ENCODE measurements at regions not wholly inside any gene's neighbourhood (a gene's known extent, or its start where the extent isn't known, plus 50 kb on each side); places are given as distances from the start of the nearest gene placed in this dataset.
"Not testable (repeated sequence)": the region's sequence is repeated elsewhere in the genome, so short reads cannot be mapped to it uniquely, and the experiment has no call there.

GRCh38 chr5:176754376-176754973 lies 55.9 kb upstream of the UNC5A start:
- DNase-seq (ENCODE audit: low spot score) (no peak), ATAC-seq (no peak), FAIRE-seq (no peak)
- Histone ChIP-seq H3K4me3 (replicated peaks in 1 of 3; ENCODE audit: insufficient read depth in 1 of 3, low read depth in 2 of 3, low read length in 3 of 3) (no peak overlapping the region), H3K9me3 (ENCODE audit: low read length) (no peaks in the 10 kb centered on the region), H2AFZ (ENCODE audit: low read length) (no peak overlapping the region), H4K20me1 (ENCODE audit: insufficient read depth, low read length) (no peaks in the 10 kb centered on the region), H3K36me3 (replicated peaks in 1 of 2; ENCODE audit: control insufficient read depth in 1 of 2, insufficient read depth in 2 of 2, low read length in 2 of 2) (no peaks in the 10 kb centered on the region), H3K79me2 (ENCODE audit: insufficient read depth, low read length) (no peaks in the 10 kb centered on the region), H3K9ac (ENCODE audit: insufficient read depth, low read depth, low read length) (no peak overlapping the region), H3K27ac (ENCODE audit: extremely low read length, insufficient read depth, low read length) (no peak overlapping the region), H3K27me3 (ENCODE audit: control insufficient read depth in 1 of 2, insufficient read depth in 2 of 2, low read length in 2 of 2) (peaks cover 0 to 25% of the 10 kb centered on the region in 2 experiments; a peak in 2 of 5 replicates), H3K4me1 (ENCODE audit: insufficient read depth, low read length) (no peaks in the 10 kb centered on the region), H3K4me2 (ENCODE audit: low read depth, low read length) (no peak overlapping the region)
- TF ChIP-seq EHMT2 (IDR thresholded peaks at IDR 0.05; ENCODE audit: borderline replicate concordance, low read depth, low read length) (no peak), CCDC6 (CRISPR knock-in tag; IDR thresholded peaks at IDR 0.05) (no peak), ZNF570 (CRISPR knock-in tag; IDR thresholded peaks at IDR 0.05; ENCODE audit: borderline replicate concordance) (no peak), MAFK (conservative IDR thresholded peaks at IDR 0.05 in 1 of 2, IDR thresholded peaks at IDR 0.05 in 1 of 2; ENCODE audit: low read length in 2 of 2) (peak in 1 of 2 experiments; percentile 16; a peak in 2 of 4 replicates)
- WGBS (ENCODE audit: low lambda C conversion rate): 2% methylated on average over 2 of the region's 2 CpGs
- BruUV-seq (replicated peaks): no TSS peak
- intact Hi-C loops (cut with micrococcal nuclease; ENCODE audit: unreplicated experiment): no loop called here
- POLR2A ChIA-PET: no interaction called here
- in situ Hi-C loops (cut with HindIII; ENCODE audit: extremely low pct_ligation_motif_present, low pct_unique_long_range_greater_than_20kb): no loop called here
- CTCF ChIA-PET (ENCODE audit: low intra/inter-chr PET ratio, low total read pairs): no interaction called here

GRCh38 chr5:176755593-176755992 lies 54.8 kb upstream of the UNC5A start:
- H3K4me1 ChIP-seq (ENCODE audit: insufficient read depth, low read length); in situ Hi-C loops (cut with HindIII; ENCODE audit: extremely low pct_ligation_motif_present, low pct_unique_long_range_greater_than_20kb); H2AFZ ChIP-seq (ENCODE audit: low read length); POLR2A ChIA-PET; ATAC-seq; CTCF ChIA-PET (ENCODE audit: low intra/inter-chr PET ratio, low total read pairs); intact Hi-C loops (cut with micrococcal nuclease; ENCODE audit: unreplicated experiment); H3K9me3 ChIP-seq (ENCODE audit: low read length); H4K20me1 ChIP-seq (ENCODE audit: insufficient read depth, low read length); H3K4me3 ChIP-seq (replicated peaks in 1 of 3; ENCODE audit: insufficient read depth in 1 of 3, low read depth in 2 of 3, low read length in 3 of 3); H3K36me3 ChIP-seq (replicated peaks in 1 of 2; ENCODE audit: control insufficient read depth in 1 of 2, insufficient read depth in 2 of 2, low read length in 2 of 2); H3K9ac ChIP-seq (ENCODE audit: insufficient read depth, low read depth, low read length); H3K4me2 ChIP-seq (ENCODE audit: low read depth, low read length); BruUV-seq (replicated peaks); H3K79me2 ChIP-seq (ENCODE audit: insufficient read depth, low read length); DNase-seq (ENCODE audit: low spot score); H3K27ac ChIP-seq (ENCODE audit: extremely low read length, insufficient read depth, low read length); FAIRE-seq: not testable (repeated sequence)
- peaks cover 0 to 14% of the 10 kb centered on the region in 2 experiments; a peak in 2 of 5 replicates for H3K27me3 ChIP-seq (ENCODE audit: control insufficient read depth in 1 of 2, insufficient read depth in 2 of 2, low read length in 2 of 2)
- 40% methylated on average over 6 of the region's 6 CpGs for WGBS (ENCODE audit: low lambda C conversion rate)

GRCh38 chr5:176757569-176757968 lies 52.8 kb upstream of the UNC5A start:
- H3K9ac ChIP-seq (ENCODE audit: insufficient read depth, low read depth, low read length); H3K27me3 ChIP-seq (ENCODE audit: control insufficient read depth in 1 of 2, insufficient read depth in 2 of 2, low read length in 2 of 2); H3K9me3 ChIP-seq (ENCODE audit: low read length); ATAC-seq; in situ Hi-C loops (cut with HindIII; ENCODE audit: extremely low pct_ligation_motif_present, low pct_unique_long_range_greater_than_20kb); H3K4me2 ChIP-seq (ENCODE audit: low read depth, low read length); H4K20me1 ChIP-seq (ENCODE audit: insufficient read depth, low read length); DNase-seq (ENCODE audit: low spot score); CTCF ChIA-PET (ENCODE audit: low intra/inter-chr PET ratio, low total read pairs); H3K36me3 ChIP-seq (replicated peaks in 1 of 2; ENCODE audit: control insufficient read depth in 1 of 2, insufficient read depth in 2 of 2, low read length in 2 of 2); intact Hi-C loops (cut with micrococcal nuclease; ENCODE audit: unreplicated experiment); H3K4me3 ChIP-seq (replicated peaks in 1 of 3; ENCODE audit: insufficient read depth in 1 of 3, low read depth in 2 of 3, low read length in 3 of 3); BruUV-seq (replicated peaks); H3K79me2 ChIP-seq (ENCODE audit: insufficient read depth, low read length); H3K27ac ChIP-seq (ENCODE audit: extremely low read length, insufficient read depth, low read length); H2AFZ ChIP-seq (ENCODE audit: low read length); POLR2A ChIA-PET; H3K4me1 ChIP-seq (ENCODE audit: insufficient read depth, low read length); FAIRE-seq: not testable (repeated sequence)

Measured in HepG2 (cell line).